Smooth muscle cell (in vitro differentiated cells): ENCODE measurements at regions not wholly inside any gene's neighbourhood (a gene's known extent, or its start where the extent isn't known, plus 50 kb on each side); places are given as distances from the start of the nearest gene placed in this dataset.

Experiments
- DNase-seq: peaks from one replicate; lab custom pipeline; 2025; ENCODE audit not compliant: unreplicated experiment; lab: John Stamatoyannopoulos, UW
- H2AFZ ChIP-seq: fragments of 200-600 bp; sonication (generic); 2 replicates; pipeline ENCODE4 v1.6.0; 2016; ENCODE audit warnings: antibody characterized with exemption, low read depth, mild to moderate bottlenecking
- H3F3A ChIP-seq: fragments of 200-600 bp; sonication (generic); 2 replicates; pipeline ENCODE4 v1.6.0; 2017; ENCODE audit warnings: antibody characterized with exemption, low read depth
- H3K27ac ChIP-seq: fragments of 200-600 bp; sonication (generic); 2 replicates; pipeline ENCODE4 v1.5.1; 2016; ENCODE audit warnings: low read depth, mild to moderate bottlenecking
- H3K27me3 ChIP-seq: fragments of 200-600 bp; sonication (generic); 2 replicates; pipeline ENCODE4 v1.6.1; 2016; ENCODE audit warnings: low read depth, mild to moderate bottlenecking
- H3K36me3 ChIP-seq: fragments of 200-600 bp; sonication (generic); 2 replicates; pipeline ENCODE4 v1.5.1; 2016; ENCODE audit warnings: low read depth
- H3K4me1 ChIP-seq: fragments of 200-600 bp; sonication (generic); 2 replicates; pipeline ENCODE4 v1.5.1; 2016; ENCODE audit warnings: low read depth
- H3K4me2 ChIP-seq: fragments of 200-600 bp; sonication (generic); 2 replicates; pipeline ENCODE4 v1.6.0; 2016; ENCODE audit warnings: mild to moderate bottlenecking
- H3K4me3 ChIP-seq: fragments of 200-600 bp; sonication (generic); 2 replicates; pipeline ENCODE4 v1.5.1; 2016; ENCODE audit warnings: mild to moderate bottlenecking
- H3K79me2 ChIP-seq: fragments of 200-600 bp; sonication (generic); 2 replicates; pipeline ENCODE4 v1.6.0; 2016; ENCODE audit warnings: low read depth, mild to moderate bottlenecking
- H3K9ac ChIP-seq: fragments of 200-600 bp; sonication (generic); 2 replicates; pipeline ENCODE4 v1.6.0; 2016; ENCODE audit warnings: low read depth
- H3K9me3 ChIP-seq: fragments of 200-600 bp; sonication (generic); replicated peaks from 2 replicates; pipeline ENCODE4 v1.5.1; 2016; ENCODE audit warnings: low read depth
- H4K20me1 ChIP-seq: fragments of 200-600 bp; sonication (generic); 2 replicates; pipeline ENCODE4 v1.6.0; 2016; ENCODE audit warnings: low read depth
- CTCF ChIP-seq: fragments of 200-600 bp; sonication (generic); IDR thresholded peaks from 2 replicates; pipeline ENCODE4 v1.5.1; 2017; ENCODE audit warnings: borderline replicate concordance, mild to moderate bottlenecking, antibody characterized with exemption; ENCODE audit not compliant: insufficient read depth, poor library complexity, severe bottlenecking
- whole genome bisulfite sequencing: methylation state at CpG from one replicate; pipeline ENCODE4 v1.1.7; 2016; ENCODE audit warnings: low lambda C conversion rate; 5-methylcytosine and 5-hydroxymethylcytosine counted together

- DNase-seq = no peak
- WGBS = 85% methylated on average over 12 of the region's 12 CpGs
- Histone ChIP-seq H3F3A (no peaks in the 10 kb centered on the region), H3K4me3 (no peak overlapping the region), H3K79me2 (no peaks in the 10 kb centered on the region), H3K4me2 (no peak overlapping the region), H3K4me1 (no peaks in the 10 kb centered on the region), H2AFZ (no peak overlapping the region), H4K20me1 (no peaks in the 10 kb centered on the region), H3K9me3 (no peaks in the 10 kb centered on the region), H3K27ac (no peak overlapping the region), H3K36me3 (no peaks in the 10 kb centered on the region), H3K9ac (no peak overlapping the region), H3K27me3 (no peaks in the 10 kb centered on the region)
- no peak for TF ChIP-seq CTCF
Observed at GRCh38 chr5:2143646-2144353, 261.1 kb upstream of the IRX4 start.

GRCh38 chr5:2143088-2143487 is 260.4 kb upstream of the IRX4 start:
- Histone ChIP-seq H3K4me1 (no peaks in the 10 kb centered on the region), H3K9me3 (no peaks in the 10 kb centered on the region), H3F3A (no peaks in the 10 kb centered on the region), H3K4me2 (no peak overlapping the region), H3K27me3 (no peaks in the 10 kb centered on the region), H4K20me1 (no peaks in the 10 kb centered on the region), H3K27ac (no peak overlapping the region), H3K36me3 (no peaks in the 10 kb centered on the region), H3K9ac (no peak overlapping the region), H3K79me2 (no peaks in the 10 kb centered on the region), H3K4me3 (no peak overlapping the region), H2AFZ (no peak overlapping the region)
- no peak for TF ChIP-seq CTCF
- DNase-seq = no peak
- WGBS = 98% methylated on average over 11 of the region's 11 CpGs

GRCh38 chr5:2142456-2142954 is 259.8 kb upstream of the IRX4 start:
- H3K4me1 ChIP-seq = no peaks in the 10 kb centered on the region
- H3K79me2 ChIP-seq = no peaks in the 10 kb centered on the region
- 86% methylated on average over 13 of the region's 13 CpGs for WGBS
- H3F3A ChIP-seq = no peaks in the 10 kb centered on the region
- no peak overlapping the region for H2AFZ ChIP-seq
- no peak overlapping the region for H3K4me2 ChIP-seq
- TF ChIP-seq CTCF = no peak
- H3K27me3 ChIP-seq = no peaks in the 10 kb centered on the region
- no peaks in the 10 kb centered on the region for H4K20me1 ChIP-seq
- no peaks in the 10 kb centered on the region for H3K36me3 ChIP-seq
- no peaks in the 10 kb centered on the region for H3K9me3 ChIP-seq
- no peak overlapping the region for H3K4me3 ChIP-seq
- H3K27ac ChIP-seq = no peak overlapping the region
- no peak for DNase-seq
- H3K9ac ChIP-seq = no peak overlapping the region
